ENCODE measurements at regions not wholly inside any gene's neighbourhood (a gene's known extent, or its start where the extent isn't known, plus 50 kb on each side); places are given as distances from the start of the nearest gene placed in this dataset.
"Not testable (repeated sequence)": the region's sequence is repeated elsewhere in the genome, so short reads cannot be mapped to it uniquely, and the experiment has no call there.

- H3K4me1 ChIP-seq: no peaks in the 10 kb centered on the region
- peaks cover 0 to 14% (median 0%) of the 10 kb centered on the region in 3 donors for H3K27me3 ChIP-seq
- intact Hi-C loops (cut with DNase I): no loop called here
- no peaks in the 10 kb centered on the region for H3K36me3 ChIP-seq
- H3K27ac ChIP-seq: no peak overlapping the region
- TF ChIP-seq CTCF (IDR thresholded peaks at IDR 0.05) (no peak), POLR2A (IDR thresholded peaks at IDR 0.05) (no peak), POLR2AphosphoS5 (IDR thresholded peaks at IDR 0.05) (no peak)
- H3K4me3 ChIP-seq: no peak overlapping the region
- H3K9me3 ChIP-seq: no peaks in the 10 kb centered on the region
- 41 to 45% methylated on average over 1 of the region's 1 CpG for WGBS, 2 donors
- no peak for DNase-seq
These were observed 87.5 kb upstream of the COPS8 start for GRCh38 chr2:236998236-236998635.

- intact Hi-C loops (cut with DNase I): no loop called here
- Histone ChIP-seq H3K36me3 (no peaks in the 10 kb centered on the region), H3K4me1 (no peaks in the 10 kb centered on the region), H3K9me3 (no peaks in the 10 kb centered on the region), H3K4me3 (no peak overlapping the region), H3K27me3 (peaks cover 0 to 14% (median 0%) of the 10 kb centered on the region in 3 donors), H3K27ac (no peak overlapping the region)
- no peak for DNase-seq
- 80 to 91% methylated on average over 5 of the region's 5 CpGs for WGBS, 2 donors
- no peak for TF ChIP-seq EP300 (IDR thresholded peaks at IDR 0.05)
- TF ChIP-seq POLR2A (IDR thresholded peaks at IDR 0.05): no peak
- no peak for TF ChIP-seq POLR2AphosphoS5 (IDR thresholded peaks at IDR 0.05)
- no peak for TF ChIP-seq CTCF (IDR thresholded peaks at IDR 0.05)
These were observed 86.9 kb upstream of the COPS8 start for GRCh38 chr2:236998758-236999157.

- intact Hi-C loops (cut with DNase I): no loop called here
- no peaks in the 10 kb centered on the region for H3K36me3 ChIP-seq
- WGBS, 2 donors: 94 to 97% methylated on average over 3 of the region's 3 CpGs
- DNase-seq: no peak
- H3K4me1 ChIP-seq: no peaks in the 10 kb centered on the region
- no peaks in the 10 kb centered on the region for H3K9me3 ChIP-seq
- no peak overlapping the region for H3K4me3 ChIP-seq
- TF ChIP-seq POLR2AphosphoS5 (IDR thresholded peaks at IDR 0.05): no peak
- no peak for TF ChIP-seq EP300 (IDR thresholded peaks at IDR 0.05)
- TF ChIP-seq POLR2A (IDR thresholded peaks at IDR 0.05): no peak
- TF ChIP-seq CTCF (IDR thresholded peaks at IDR 0.05): no peak
- peaks cover 0 to 14% (median 0%) of the 10 kb centered on the region in 3 donors for H3K27me3 ChIP-seq
- H3K27ac ChIP-seq: no peak overlapping the region
These were observed 85.2 kb upstream of the COPS8 start for GRCh38 chr2:237000481-237000880.

- H3K27ac ChIP-seq; DNase-seq; H3K36me3 ChIP-seq; H3K4me3 ChIP-seq; H3K27me3 ChIP-seq; H3K9me3 ChIP-seq; intact Hi-C loops (cut with DNase I); H3K4me1 ChIP-seq: not testable (repeated sequence)
- WGBS, 2 donors: 82 to 84% methylated on average over 17 of the region's 17 CpGs
These were observed 80.3 kb upstream of the COPS8 start for GRCh38 chr2:237005341-237005740.

GRCh38 chr2:237011206-237011795 lies 74.4 kb upstream of the COPS8 start:
- TF ChIP-seq POLR2A (IDR thresholded peaks at IDR 0.05) (no peak), EP300 (IDR thresholded peaks at IDR 0.05) (no peak), CTCF (IDR thresholded peaks at IDR 0.05) (no peak), POLR2AphosphoS5 (IDR thresholded peaks at IDR 0.05) (no peak)
- no peak overlapping the region for H3K27ac ChIP-seq
- H3K36me3 ChIP-seq: no peaks in the 10 kb centered on the region
- H3K27me3 ChIP-seq: no peaks in the 10 kb centered on the region
- intact Hi-C loops (cut with DNase I): no loop called here
- H3K4me3 ChIP-seq: no peak overlapping the region
- no peaks in the 10 kb centered on the region for H3K9me3 ChIP-seq
- WGBS, 2 donors: 82 to 89% methylated on average over 5 of the region's 5 CpGs
- DNase-seq: no peak
- no peaks in the 10 kb centered on the region for H3K4me1 ChIP-seq
